ENCODE measurements at regions not wholly inside any gene's neighbourhood (a gene's known extent, or its start where the extent isn't known, plus 50 kb on each side); places are given as distances from the start of the nearest gene placed in this dataset.

- intact Hi-C loops (cut with micrococcal nuclease), result no loop called here
- POLR2A ChIA-PET (ENCODE audit: unreplicated experiment), result no interaction called here
Observed at GRCh38 chr10:84770824-84771223, 442.4 kb downstream of the CCSER2 start.

More at GRCh38 chr10:84770824-84771223, 442.4 kb downstream of the CCSER2 start:
- ATAC-seq (ENCODE audit: low read depth) (no peak), DNase-seq (no peak)
- H4K91ac ChIP-seq (ENCODE audit: insufficient read depth, low read depth, low read length), result no peak overlapping the region
- H3K27me3 ChIP-seq (ENCODE audit: control insufficient read depth, insufficient read depth, low read length), result no peaks in the 10 kb centered on the region
- H3K18ac ChIP-seq (ENCODE audit: low read depth, low read length), result no peak overlapping the region
- CTCF ChIA-PET, result interaction anchor here (0.7 kb wide), 1 partner anchor 1472 kb away, joined by 3 read pairs; no protein-coding TSS in a partner anchor
- no peak overlapping the region for H2BK120ac ChIP-seq (ENCODE audit: low read depth, low read length)
- H4K20me1 ChIP-seq (ENCODE audit: insufficient read depth, low read length), result no peaks in the 10 kb centered on the region
- peaks cover 10% of the 10 kb centered on the region; the same call in 1 of the 2 replicates for H3K9me3 ChIP-seq (ENCODE audit: control insufficient read depth, insufficient read depth, low read length)
- dilution Hi-C loops (cut with HindIII; ENCODE audit: low sequenced_read_pairs, unreplicated experiment) (no loop called here), in situ Hi-C loops (cut with MboI; ENCODE audit: low sequenced_read_pairs) (no loop called here)
- H3K14ac ChIP-seq (replicated peaks; ENCODE audit: low read depth, low read length), result no peak overlapping the region
- no peak overlapping the region for H3K27ac ChIP-seq (ENCODE audit: insufficient read depth, low read length)
- no peak overlapping the region for H3K23ac ChIP-seq (ENCODE audit: low read depth, low read length)
- BruUV-seq (replicated peaks), result no TSS peak
- no peak overlapping the region for H3K4ac ChIP-seq (ENCODE audit: low read depth, low read length)
- H3K9me1 ChIP-seq (ENCODE audit: insufficient read depth, low read length), result no peaks in the 10 kb centered on the region
- no peaks in the 10 kb centered on the region for H3K79me1 ChIP-seq (ENCODE audit: low read depth in 1 of 2, low read length in 2 of 2)
- H3K56ac ChIP-seq (ENCODE audit: extremely low read depth, insufficient read depth, low read length), result no peak overlapping the region
- no peak overlapping the region for H2BK15ac ChIP-seq (ENCODE audit: low read depth, low read length)
- H2BK20ac ChIP-seq (ENCODE audit: low read depth, low read length), result no peak overlapping the region
- no peak overlapping the region for H3K4me2 ChIP-seq (ENCODE audit: low read depth, low read length)
- no peaks in the 10 kb centered on the region for H3K4me1 ChIP-seq (ENCODE audit: control insufficient read depth, insufficient read depth, low read length)
- H3K36me3 ChIP-seq (ENCODE audit: control insufficient read depth, insufficient read depth, low read length), result no peaks in the 10 kb centered on the region
- H2BK5ac ChIP-seq (ENCODE audit: low read depth, low read length, poor library complexity, severe bottlenecking), result no peak overlapping the region
- no peak overlapping the region for H4K5ac ChIP-seq (ENCODE audit: low read depth, low read length)
- H4K8ac ChIP-seq (ENCODE audit: low read depth in 2 of 2, low read length in 2 of 2), result no peak overlapping the region
- H2AK5ac ChIP-seq (ENCODE audit: low read depth, low read length), result no peak overlapping the region
- TF ChIP-seq BHLHE40 (IDR thresholded peaks at IDR 0.05; ENCODE audit: low read depth, low read length) (no peak), USF2 (IDR thresholded peaks at IDR 0.05; ENCODE audit: low read depth, low read length) (no peak), FOS (IDR thresholded peaks at IDR 0.05; ENCODE audit: low read depth, low read length) (no peak), MAFK (IDR thresholded peaks at IDR 0.05; ENCODE audit: low read depth, low read length) (no peak), POLR2A (IDR thresholded peaks at IDR 0.05; ENCODE audit: low read depth, low read length) (no peak), ELK1 (IDR thresholded peaks at IDR 0.05; ENCODE audit: borderline replicate concordance, low read depth, low read length) (no peak)
- no peak overlapping the region for H3K4me3 ChIP-seq (ENCODE audit: insufficient read depth, low read depth, low read length)
- H3K9ac ChIP-seq (ENCODE audit: low read depth, low read length), result no peak overlapping the region
- no peak overlapping the region for H2AFZ ChIP-seq (replicated peaks; ENCODE audit: low read length, poor library complexity)
- no peak overlapping the region for H2AK9ac ChIP-seq (replicated peaks; ENCODE audit: low read depth, low read length, poor library complexity)
